ENCODE measurements at regions not wholly inside any gene's neighbourhood (a gene's known extent, or its start where the extent isn't known, plus 50 kb on each side); places are given as distances from the start of the nearest gene placed in this dataset.

GRCh38 chr6:156175971-156176421, 601.2 kb upstream of the ARID1B start:
- TF ChIP-seq, protein P1, sequence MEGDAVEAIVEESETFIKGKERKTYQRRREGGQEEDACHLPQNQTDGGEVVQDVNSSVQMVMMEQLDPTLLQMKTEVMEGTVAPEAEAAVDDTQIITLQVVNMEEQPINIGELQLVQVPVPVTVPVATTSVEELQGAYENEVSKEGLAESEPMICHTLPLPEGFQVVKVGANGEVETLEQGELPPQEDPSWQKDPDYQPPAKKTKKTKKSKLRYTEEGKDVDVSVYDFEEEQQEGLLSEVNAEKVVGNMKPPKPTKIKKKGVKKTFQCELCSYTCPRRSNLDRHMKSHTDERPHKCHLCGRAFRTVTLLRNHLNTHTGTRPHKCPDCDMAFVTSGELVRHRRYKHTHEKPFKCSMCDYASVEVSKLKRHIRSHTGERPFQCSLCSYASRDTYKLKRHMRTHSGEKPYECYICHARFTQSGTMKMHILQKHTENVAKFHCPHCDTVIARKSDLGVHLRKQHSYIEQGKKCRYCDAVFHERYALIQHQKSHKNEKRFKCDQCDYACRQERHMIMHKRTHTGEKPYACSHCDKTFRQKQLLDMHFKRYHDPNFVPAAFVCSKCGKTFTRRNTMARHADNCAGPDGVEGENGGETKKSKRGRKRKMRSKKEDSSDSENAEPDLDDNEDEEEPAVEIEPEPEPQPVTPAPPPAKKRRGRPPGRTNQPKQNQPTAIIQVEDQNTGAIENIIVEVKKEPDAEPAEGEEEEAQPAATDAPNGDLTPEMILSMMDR (IDR thresholded peaks at IDR 0.05; ENCODE audit: control extremely low read depth, extremely low read depth, low read depth, missing control alignments) = no peak
- POLR2A ChIA-PET = no interaction called here
- CTCF ChIA-PET = no interaction called here
- DNase-seq (ENCODE audit: extremely low spot score) = no peak

DNA sequence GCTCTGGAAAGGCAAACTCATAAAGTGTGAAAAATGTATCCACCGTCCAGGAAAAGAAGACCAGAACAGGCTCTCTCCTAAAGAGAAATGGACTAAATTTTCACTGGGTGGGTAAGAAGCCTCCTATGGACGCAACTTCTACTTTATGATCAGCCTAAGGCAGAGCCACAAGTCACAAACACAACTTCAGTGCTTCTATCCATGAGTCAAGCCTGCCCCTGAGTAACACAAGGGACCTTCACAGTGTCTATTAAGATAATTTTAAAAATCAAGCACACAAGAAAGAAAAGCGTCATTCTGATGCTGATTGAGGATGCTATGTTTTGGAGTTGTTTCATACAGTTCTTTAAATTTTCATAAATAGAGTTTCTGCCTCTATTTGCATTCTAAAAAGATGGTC, 601.7 kb upstream of the ARID1B start:
- CTCF ChIA-PET = no interaction called here
- TF ChIP-seq, protein P1 (IDR thresholded peaks at IDR 0.05; ENCODE audit: control extremely low read depth, extremely low read depth, low read depth, missing control alignments) = no peak

GRCh38 chr6:156174031-156174890, 602.9 kb upstream of the ARID1B start:
- POLR2A ChIA-PET = no interaction called here
- no peak for DNase-seq (ENCODE audit: extremely low spot score)
- CTCF ChIA-PET = no interaction called here
- TF ChIP-seq, protein P1 (IDR thresholded peaks at IDR 0.05; ENCODE audit: control extremely low read depth, extremely low read depth, low read depth, missing control alignments) = no peak

More for the DNA sequence above, 601.7 kb upstream of the ARID1B start:
- DNase-seq (ENCODE audit: extremely low spot score) = no peak
- POLR2A ChIA-PET = no interaction called here

DNA sequence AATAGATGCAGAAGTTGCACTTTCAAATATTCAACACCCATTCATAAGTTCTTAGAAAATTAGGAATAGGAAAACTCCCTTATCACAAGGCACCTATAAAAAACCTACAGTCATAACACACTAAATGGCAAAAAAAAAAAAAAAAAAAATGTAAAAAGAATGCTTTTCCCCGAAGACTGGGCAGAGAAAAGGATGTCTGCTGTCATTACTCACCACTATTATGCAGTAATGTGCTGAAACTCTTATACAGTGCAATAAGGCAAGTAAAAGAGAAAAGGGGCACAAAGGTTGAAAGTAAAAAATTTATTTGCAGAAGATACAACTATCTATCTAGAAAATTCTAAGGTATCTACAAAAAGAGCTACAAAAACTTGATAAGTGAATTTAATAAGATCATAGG, 607.8 kb upstream of the ARID1B start:
- TF ChIP-seq, protein P1 (IDR thresholded peaks at IDR 0.05; ENCODE audit: control extremely low read depth, extremely low read depth, low read depth, missing control alignments) = no peak
- CTCF ChIA-PET = no interaction called here
- POLR2A ChIA-PET = no interaction called here
- no peak for DNase-seq (ENCODE audit: extremely low spot score)

DNA sequence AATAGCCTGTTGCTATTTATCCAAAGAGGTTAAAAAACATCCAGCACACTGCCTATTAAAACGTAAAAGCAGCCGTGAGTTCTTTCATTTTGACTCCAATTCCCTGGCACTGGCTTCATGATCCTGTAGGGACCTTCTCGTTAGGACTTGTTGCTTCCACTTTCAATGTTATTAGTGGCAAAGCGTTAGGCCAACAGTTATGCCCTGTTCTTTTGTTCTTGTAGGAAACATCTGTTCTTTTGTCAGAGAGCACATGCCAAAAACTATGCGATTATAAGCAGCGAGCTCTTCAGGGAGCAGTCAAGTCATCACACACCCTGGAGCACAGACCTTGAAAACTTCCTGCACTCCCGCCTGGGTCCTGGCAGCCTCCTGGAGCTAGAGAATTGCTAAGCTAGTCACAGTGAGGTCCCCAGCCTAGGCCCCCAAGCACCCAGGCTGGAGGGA, 609.5 kb upstream of the ARID1B start:
- TF ChIP-seq, protein P1 (IDR thresholded peaks at IDR 0.05; ENCODE audit: control extremely low read depth, extremely low read depth, low read depth, missing control alignments) = no peak
- CTCF ChIA-PET = interaction anchor here (1.3 kb wide), 1 partner anchor 40 kb away, joined by 3 read pairs; no protein-coding TSS in a partner anchor
- no peak for DNase-seq (ENCODE audit: extremely low spot score)
- POLR2A ChIA-PET = no interaction called here

GRCh38 chr6:156167016-156167624, 610.1 kb upstream of the ARID1B start:
- CTCF ChIA-PET = no interaction called here
- DNase-seq (ENCODE audit: extremely low spot score) = no peak
- POLR2A ChIA-PET = no interaction called here
- TF ChIP-seq, protein P1 (IDR thresholded peaks at IDR 0.05; ENCODE audit: control extremely low read depth, extremely low read depth, low read depth, missing control alignments) = no peak

Data from GM10248 (cell line).